ENCODE measurements at regions not wholly inside any gene's neighbourhood (a gene's known extent, or its start where the extent isn't known, plus 50 kb on each side); places are given as distances from the start of the nearest gene placed in this dataset.

DNA sequence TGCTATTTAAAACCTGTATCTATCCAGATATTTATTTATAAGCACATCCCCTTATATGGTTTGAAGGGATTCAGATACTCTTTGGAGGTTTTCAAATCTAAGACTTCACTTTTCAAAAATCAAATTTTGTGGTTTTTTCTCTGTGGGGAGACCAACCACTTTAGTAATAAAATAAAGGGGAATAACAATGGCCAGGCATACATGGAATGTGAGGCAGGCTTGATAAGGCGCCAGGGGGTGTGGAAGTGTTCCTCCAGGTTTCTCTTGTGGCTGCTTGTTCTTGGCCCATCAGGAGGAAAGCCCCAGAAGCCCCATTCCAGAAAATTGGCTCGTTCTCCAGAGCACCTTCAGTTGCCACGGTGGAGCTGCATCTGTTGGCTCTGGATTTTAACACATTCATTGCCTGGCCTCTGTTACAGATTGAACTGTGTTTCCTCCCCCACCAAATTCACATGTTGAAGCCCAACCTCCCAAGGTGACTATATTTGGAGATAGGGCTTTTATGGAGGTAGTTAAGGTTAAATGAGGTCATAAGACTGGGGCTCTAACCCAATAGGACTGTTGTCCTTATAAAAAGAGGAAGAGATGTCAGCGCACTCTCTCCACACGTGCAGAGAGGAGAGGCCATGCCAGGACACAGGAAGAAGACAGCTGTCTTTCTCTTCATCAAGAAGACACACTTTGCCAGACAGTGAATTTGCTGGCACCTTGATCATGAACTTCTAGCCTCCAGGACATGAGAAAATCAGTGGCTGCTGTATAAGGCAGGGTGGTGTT, 195.9 kb downstream of the TMEM38B start:
- TF ChIP-seq, protein P1, sequence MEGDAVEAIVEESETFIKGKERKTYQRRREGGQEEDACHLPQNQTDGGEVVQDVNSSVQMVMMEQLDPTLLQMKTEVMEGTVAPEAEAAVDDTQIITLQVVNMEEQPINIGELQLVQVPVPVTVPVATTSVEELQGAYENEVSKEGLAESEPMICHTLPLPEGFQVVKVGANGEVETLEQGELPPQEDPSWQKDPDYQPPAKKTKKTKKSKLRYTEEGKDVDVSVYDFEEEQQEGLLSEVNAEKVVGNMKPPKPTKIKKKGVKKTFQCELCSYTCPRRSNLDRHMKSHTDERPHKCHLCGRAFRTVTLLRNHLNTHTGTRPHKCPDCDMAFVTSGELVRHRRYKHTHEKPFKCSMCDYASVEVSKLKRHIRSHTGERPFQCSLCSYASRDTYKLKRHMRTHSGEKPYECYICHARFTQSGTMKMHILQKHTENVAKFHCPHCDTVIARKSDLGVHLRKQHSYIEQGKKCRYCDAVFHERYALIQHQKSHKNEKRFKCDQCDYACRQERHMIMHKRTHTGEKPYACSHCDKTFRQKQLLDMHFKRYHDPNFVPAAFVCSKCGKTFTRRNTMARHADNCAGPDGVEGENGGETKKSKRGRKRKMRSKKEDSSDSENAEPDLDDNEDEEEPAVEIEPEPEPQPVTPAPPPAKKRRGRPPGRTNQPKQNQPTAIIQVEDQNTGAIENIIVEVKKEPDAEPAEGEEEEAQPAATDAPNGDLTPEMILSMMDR (IDR thresholded peaks at IDR 0.05), result no peak
- TF ChIP-seq EZH2 (IDR thresholded peaks at IDR 0.05), result no peak

Measured in neural progenitor cell (in vitro differentiated cells).